Tibial nerve (tissue), 3 donors: ENCODE measurements at regions not wholly inside any gene's neighbourhood (a gene's known extent, or its start where the extent isn't known, plus 50 kb on each side); places are given as distances from the start of the nearest gene placed in this dataset.

Source experiments
- POLR2A ChIP-seq, 2 donors: fragments of 450-650 bp; IDR thresholded peaks; one replicate each; pipeline ENCODE4 v1.6.1; 2017; ENCODE audit warnings: antibody characterized with exemption in 2 of 2, mild to moderate bottlenecking in 2 of 2, moderate library complexity in 2 of 2
- TF ChIP-seq, protein P1 (sequence below), 5 experiments: fragments of 200-600 bp in 3 of 5; fragments of 450-650 bp in 2 of 5; sonication (generic) in 3 of 5; IDR thresholded peaks; one replicate each; pipeline ENCODE4 v1.5.1; 2016 to 2019; ENCODE audit warnings: antibody characterized with exemption in 5 of 5, mild to moderate bottlenecking in 3 of 5, moderate library complexity in 2 of 5

- TF ChIP-seq POLR2A (IDR thresholded peaks at IDR 0.05) = no peak
- TF ChIP-seq, protein P1, sequence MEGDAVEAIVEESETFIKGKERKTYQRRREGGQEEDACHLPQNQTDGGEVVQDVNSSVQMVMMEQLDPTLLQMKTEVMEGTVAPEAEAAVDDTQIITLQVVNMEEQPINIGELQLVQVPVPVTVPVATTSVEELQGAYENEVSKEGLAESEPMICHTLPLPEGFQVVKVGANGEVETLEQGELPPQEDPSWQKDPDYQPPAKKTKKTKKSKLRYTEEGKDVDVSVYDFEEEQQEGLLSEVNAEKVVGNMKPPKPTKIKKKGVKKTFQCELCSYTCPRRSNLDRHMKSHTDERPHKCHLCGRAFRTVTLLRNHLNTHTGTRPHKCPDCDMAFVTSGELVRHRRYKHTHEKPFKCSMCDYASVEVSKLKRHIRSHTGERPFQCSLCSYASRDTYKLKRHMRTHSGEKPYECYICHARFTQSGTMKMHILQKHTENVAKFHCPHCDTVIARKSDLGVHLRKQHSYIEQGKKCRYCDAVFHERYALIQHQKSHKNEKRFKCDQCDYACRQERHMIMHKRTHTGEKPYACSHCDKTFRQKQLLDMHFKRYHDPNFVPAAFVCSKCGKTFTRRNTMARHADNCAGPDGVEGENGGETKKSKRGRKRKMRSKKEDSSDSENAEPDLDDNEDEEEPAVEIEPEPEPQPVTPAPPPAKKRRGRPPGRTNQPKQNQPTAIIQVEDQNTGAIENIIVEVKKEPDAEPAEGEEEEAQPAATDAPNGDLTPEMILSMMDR (IDR thresholded peaks at IDR 0.05) = no peak
Observed at GRCh38 chr18:29882620-29883019, 1159.9 kb downstream of the DSC3 start.
